HG02943 (cell line): ENCODE measurements at regions not wholly inside any gene's neighbourhood (a gene's known extent, or its start where the extent isn't known, plus 50 kb on each side); places are given as distances from the start of the nearest gene placed in this dataset.
"Not testable (repeated sequence)": the region's sequence is repeated elsewhere in the genome, so short reads cannot be mapped to it uniquely, and the experiment has no call there.

Experiments
- ATAC-seq: cut with Tn5 transposase; IDR thresholded peaks from one replicate; pipeline ENCODE4 v1.9.1; 2021; ENCODE audit warnings: mild to moderate bottlenecking, low read depth, moderate library complexity; ENCODE audit not compliant: unreplicated experiment

GRCh38 chr21:36591326-36591970 lies 107.5 kb upstream of the SIM2 start:
- no peak for ATAC-seq

GRCh38 chr21:36596174-36596573 lies 102.7 kb upstream of the SIM2 start:
- ATAC-seq, result no peak

- no peak for ATAC-seq
Measured at GRCh38 chr21:36601362-36601761, 97.6 kb upstream of the SIM2 start.

GRCh38 chr21:36602735-36603134 lies 96.2 kb upstream of the SIM2 start:
- no peak for ATAC-seq

- ATAC-seq, result no peak
Measured at GRCh38 chr21:36603221-36603620, 95.7 kb upstream of the SIM2 start.

GRCh38 chr21:36605426-36605825 lies 93.5 kb upstream of the SIM2 start:
- no peak for ATAC-seq

GRCh38 chr21:36606287-36606982 lies 92.5 kb upstream of the SIM2 start:
- no peak for ATAC-seq

GRCh38 chr21:36606983-36607325 lies 92.0 kb upstream of the SIM2 start:
- no peak for ATAC-seq

GRCh38 chr21:36608041-36608896 lies 90.6 kb upstream of the SIM2 start:
- no peak for ATAC-seq

GRCh38 chr21:36608897-36609225 lies 90.1 kb upstream of the SIM2 start:
- no peak for ATAC-seq

- no peak for ATAC-seq
Measured at GRCh38 chr21:36609654-36610053, 89.3 kb upstream of the SIM2 start.

GRCh38 chr21:36610201-36610600 lies 88.7 kb upstream of the SIM2 start:
- no peak for ATAC-seq

GRCh38 chr21:36610935-36611334 lies 88.0 kb upstream of the SIM2 start:
- no peak for ATAC-seq

GRCh38 chr21:36611379-36611778 lies 87.5 kb upstream of the SIM2 start:
- ATAC-seq, result no peak

- ATAC-seq, result no peak
Measured at GRCh38 chr21:36613059-36613458, 85.9 kb upstream of the SIM2 start.

GRCh38 chr21:36613554-36613953 lies 85.4 kb upstream of the SIM2 start:
- ATAC-seq, result no peak

- ATAC-seq, result no peak
Measured at GRCh38 chr21:36615274-36615964, 83.5 kb upstream of the SIM2 start.

GRCh38 chr21:36616773-36617172 lies 82.1 kb upstream of the SIM2 start:
- ATAC-seq, result not testable (repeated sequence)

GRCh38 chr21:36621794-36622193 lies 77.1 kb upstream of the SIM2 start:
- ATAC-seq, result not testable (repeated sequence)

GRCh38 chr21:36624105-36624504 lies 74.8 kb upstream of the SIM2 start:
- no peak for ATAC-seq

GRCh38 chr21:36626791-36627190 lies 72.1 kb upstream of the SIM2 start:
- ATAC-seq, result no peak
